ENCODE measurements at regions not wholly inside any gene's neighbourhood (a gene's known extent, or its start where the extent isn't known, plus 50 kb on each side); places are given as distances from the start of the nearest gene placed in this dataset.

- Mint-ChIP-seq H3K4me1 (peaks cover 8% of the 10 kb centered on the region), H3K27me3 (ENCODE audit: low read depth) (peaks cover 7% of the 10 kb centered on the region), H3K4me3 (no peak overlapping the region), H3K27ac (no peak overlapping the region), H3K36me3 (ENCODE audit: low read depth) (no peaks in the 10 kb centered on the region), H3K9me3 (peaks cover 2% of the 10 kb centered on the region)
- TF ChIP-seq CTCF (IDR thresholded peaks at IDR 0.05; ENCODE audit: unreplicated experiment in 3 of 3), result no peak
Measured at GRCh38 chr2:8400196-8400595, 281.7 kb upstream of the ID2 start.

GRCh38 chr2:8402222-8402621, 279.6 kb upstream of the ID2 start:
- Mint-ChIP-seq H3K4me3 (no peak overlapping the region), H3K36me3 (ENCODE audit: low read depth) (no peaks in the 10 kb centered on the region), H3K27ac (no peak overlapping the region), H3K27me3 (ENCODE audit: low read depth) (peaks cover 5% of the 10 kb centered on the region), H3K9me3 (peaks cover 6% of the 10 kb centered on the region), H3K4me1 (peaks cover 8% of the 10 kb centered on the region)
- no peak for TF ChIP-seq CTCF (IDR thresholded peaks at IDR 0.05; ENCODE audit: unreplicated experiment in 3 of 3)

GRCh38 chr2:8403876-8404275, 278.0 kb upstream of the ID2 start:
- no peak for TF ChIP-seq CTCF (IDR thresholded peaks at IDR 0.05; ENCODE audit: unreplicated experiment in 3 of 3)
- Mint-ChIP-seq H3K4me1 (peaks cover 9% of the 10 kb centered on the region), H3K27me3 (ENCODE audit: low read depth) (no peaks in the 10 kb centered on the region), H3K27ac (no peak overlapping the region), H3K4me3 (no peak overlapping the region), H3K9me3 (peaks cover 6% of the 10 kb centered on the region), H3K36me3 (ENCODE audit: low read depth) (no peaks in the 10 kb centered on the region)

- Mint-ChIP-seq H3K4me3 (no peak overlapping the region), H3K36me3 (ENCODE audit: low read depth) (no peaks in the 10 kb centered on the region), H3K4me1 (peaks cover 19% of the 10 kb centered on the region), H3K27me3 (ENCODE audit: low read depth) (no peaks in the 10 kb centered on the region), H3K27ac (no peak overlapping the region), H3K9me3 (peaks cover 6% of the 10 kb centered on the region)
- TF ChIP-seq CTCF (IDR thresholded peaks at IDR 0.05; ENCODE audit: unreplicated experiment in 3 of 3), result no peak
Measured at GRCh38 chr2:8405334-8405733, 276.5 kb upstream of the ID2 start.

GRCh38 chr2:8406271-8406670, 275.6 kb upstream of the ID2 start:
- Mint-ChIP-seq H3K9me3 (peaks cover 6% of the 10 kb centered on the region), H3K27me3 (ENCODE audit: low read depth) (no peaks in the 10 kb centered on the region), H3K27ac (no peak overlapping the region), H3K4me3 (no peak overlapping the region), H3K36me3 (ENCODE audit: low read depth) (no peaks in the 10 kb centered on the region), H3K4me1 (peaks cover 19% of the 10 kb centered on the region)
- TF ChIP-seq CTCF (IDR thresholded peaks at IDR 0.05; ENCODE audit: unreplicated experiment in 3 of 3), result no peak

- Mint-ChIP-seq H3K36me3 (ENCODE audit: low read depth) (no peaks in the 10 kb centered on the region), H3K27me3 (ENCODE audit: low read depth) (no peaks in the 10 kb centered on the region), H3K9me3 (peaks cover 6% of the 10 kb centered on the region), H3K4me1 (peaks cover 25% of the 10 kb centered on the region), H3K4me3 (no peak overlapping the region), H3K27ac (no peak overlapping the region)
- TF ChIP-seq CTCF (IDR thresholded peaks at IDR 0.05; ENCODE audit: unreplicated experiment in 3 of 3), result no peak
Measured at GRCh38 chr2:8407332-8407731, 274.5 kb upstream of the ID2 start.

Data from nephron (organoid).